Inferior parietal cortex (tissue), 1 donor: ENCODE measurements at regions not wholly inside any gene's neighbourhood (a gene's known extent, or its start where the extent isn't known, plus 50 kb on each side); places are given as distances from the start of the nearest gene placed in this dataset.
"Not testable (repeated sequence)": the region's sequence is repeated elsewhere in the genome, so short reads cannot be mapped to it uniquely, and the experiment has no call there.

Experiments
- DNase-seq: peaks from one replicate; pipeline ENCODE4 v3.0.0-alpha.2; 2016; ENCODE audit errors: extremely low spot score

GRCh38 chr19:41495589-41495988 lies 52.6 kb downstream of the ERICH4 start:
- no peak for DNase-seq

GRCh38 chr19:41499899-41500298 lies 56.9 kb downstream of the ERICH4 start:
- no peak for DNase-seq

DNA sequence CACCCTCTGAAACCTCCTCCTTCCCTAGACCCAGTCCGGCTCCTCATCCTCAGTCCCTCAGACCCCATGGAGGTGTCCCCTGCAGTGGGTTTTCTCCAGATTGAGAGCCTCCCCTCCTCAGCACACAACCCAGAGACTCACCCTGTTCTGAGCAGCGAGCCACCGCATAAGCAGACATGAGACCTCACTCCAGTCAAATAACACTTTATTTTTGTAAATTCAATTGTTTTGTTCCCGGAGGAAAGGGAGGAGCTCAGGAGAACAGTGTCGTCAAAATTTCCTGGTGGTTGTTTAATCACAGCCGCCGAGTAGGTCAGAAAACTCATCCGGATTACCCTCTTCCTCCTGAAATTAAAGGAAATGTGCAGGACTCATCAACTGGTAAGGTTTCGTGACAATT lies 57.5 kb downstream of the ERICH4 start:
- DNase-seq = no peak

GRCh38 chr19:41501854-41502253 lies 58.9 kb downstream of the ERICH4 start:
- no peak for DNase-seq

DNA sequence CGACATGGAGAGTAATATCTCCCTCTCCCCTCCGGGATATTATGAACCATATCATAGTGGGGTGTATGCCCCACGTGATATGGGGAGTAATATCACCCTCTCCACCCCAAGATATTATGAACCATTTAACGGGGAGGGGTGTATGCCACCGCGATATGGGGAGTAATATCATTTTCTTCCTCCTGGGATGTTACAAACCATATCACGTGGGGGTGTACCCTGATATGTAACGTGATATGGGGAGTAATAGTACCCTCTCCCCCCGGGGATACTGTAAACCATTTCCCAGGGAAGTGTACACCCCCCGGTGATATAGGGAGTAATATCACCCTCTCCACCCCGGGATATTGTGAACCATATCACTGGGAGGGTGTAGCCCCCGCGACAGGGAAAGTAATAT lies 62.1 kb downstream of the ERICH4 start:
- no peak for DNase-seq

- no peak for DNase-seq
These were observed 65.5 kb upstream of the CEACAM21 start for GRCh38 chr19:41510484-41510883.

DNA sequence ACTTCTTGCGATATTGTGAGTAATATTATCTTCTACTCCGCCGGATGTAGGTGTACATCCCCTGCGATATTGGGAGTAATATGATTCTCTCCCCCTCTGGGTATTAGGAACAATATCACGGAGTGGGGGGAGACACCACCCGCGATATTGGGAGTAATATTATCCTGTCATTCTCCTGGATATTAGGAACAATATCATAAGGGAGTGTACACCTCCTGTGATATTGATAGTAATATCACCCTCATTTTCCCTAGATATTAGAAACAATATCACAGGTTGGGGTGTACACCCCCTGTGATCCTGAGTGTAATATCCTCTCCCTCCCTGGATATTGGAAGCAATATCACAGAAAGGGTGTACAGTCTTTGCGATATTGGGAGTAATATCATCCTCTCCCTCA lies 64.3 kb upstream of the CEACAM21 start:
- no peak for DNase-seq

- no peak for DNase-seq
These were observed 60.8 kb upstream of the CEACAM21 start for GRCh38 chr19:41515015-41515652.

GRCh38 chr19:41516292-41517171 lies 59.4 kb upstream of the CEACAM21 start:
- not testable (repeated sequence) for DNase-seq

GRCh38 chr19:41518141-41518540 lies 57.8 kb upstream of the CEACAM21 start:
- no peak for DNase-seq

DNA sequence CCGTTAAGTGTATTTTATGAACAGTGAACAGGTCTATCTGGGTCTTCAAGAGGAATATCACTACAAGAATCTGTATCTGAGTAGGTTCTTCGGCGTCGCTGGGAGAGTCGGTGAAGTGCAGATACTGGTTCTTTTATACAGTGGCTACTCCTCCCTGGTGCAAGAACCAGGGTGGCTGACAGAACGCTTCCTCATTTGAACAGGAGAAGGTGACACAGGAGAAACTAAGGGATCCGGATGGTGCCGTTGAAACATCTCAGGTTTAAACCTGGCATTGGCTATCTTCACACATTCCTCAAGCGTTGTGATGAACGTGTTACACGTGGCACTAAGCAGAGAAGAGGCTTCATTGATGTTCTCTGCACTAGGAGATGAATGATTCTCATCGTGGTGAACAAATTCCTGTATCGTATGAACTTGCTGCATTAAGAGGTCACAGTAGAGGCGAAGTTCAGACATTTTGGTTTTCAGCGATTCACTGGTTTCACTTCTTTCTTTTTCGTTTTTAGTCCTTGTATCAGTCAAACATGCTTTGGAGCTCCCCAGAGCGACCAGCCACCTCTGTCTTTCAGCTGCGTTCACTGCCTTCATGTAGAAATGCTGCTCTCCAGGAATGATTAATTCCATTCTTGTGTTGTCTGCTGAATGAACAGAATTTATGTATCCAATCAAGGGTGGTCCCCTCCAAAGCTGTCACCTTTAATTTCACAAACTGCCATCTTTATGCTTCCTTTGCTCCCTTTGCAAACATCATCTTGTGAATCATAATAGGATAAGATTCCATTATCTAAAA lies 54.6 kb upstream of the CEACAM21 start:
- peak; percentile 2 for DNase-seq

DNA sequence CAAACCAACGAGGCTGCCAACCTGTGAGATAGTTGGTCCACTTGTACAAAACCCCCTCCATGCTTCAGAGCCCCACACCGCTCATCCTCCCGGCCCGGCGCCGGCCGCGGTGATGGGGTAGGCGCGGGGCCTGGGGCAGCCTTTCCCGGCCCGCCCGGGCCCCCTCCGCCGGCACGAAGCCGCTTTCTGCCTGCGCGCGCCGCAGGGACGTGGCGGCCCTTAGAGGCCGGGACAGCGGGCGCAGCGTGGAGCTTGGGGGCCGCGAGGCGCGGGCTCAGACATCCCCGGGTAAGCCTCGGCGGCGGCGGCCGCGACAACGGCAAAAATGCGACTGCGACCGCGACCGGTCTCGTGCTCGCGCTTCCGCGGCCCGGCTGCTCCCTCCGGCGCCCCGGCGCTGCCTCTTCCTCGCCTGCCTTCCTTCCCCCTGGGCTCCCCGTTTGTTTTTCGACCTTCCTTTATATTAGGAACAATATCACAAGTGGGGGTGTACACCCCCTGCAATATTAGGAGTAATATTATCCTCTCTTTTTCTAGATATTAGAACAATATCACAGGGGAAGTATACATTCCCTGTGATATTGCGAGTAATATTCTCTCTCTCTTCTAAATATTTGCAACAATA lies 53.9 kb upstream of the CEACAM21 start:
- no peak for DNase-seq

DNA sequence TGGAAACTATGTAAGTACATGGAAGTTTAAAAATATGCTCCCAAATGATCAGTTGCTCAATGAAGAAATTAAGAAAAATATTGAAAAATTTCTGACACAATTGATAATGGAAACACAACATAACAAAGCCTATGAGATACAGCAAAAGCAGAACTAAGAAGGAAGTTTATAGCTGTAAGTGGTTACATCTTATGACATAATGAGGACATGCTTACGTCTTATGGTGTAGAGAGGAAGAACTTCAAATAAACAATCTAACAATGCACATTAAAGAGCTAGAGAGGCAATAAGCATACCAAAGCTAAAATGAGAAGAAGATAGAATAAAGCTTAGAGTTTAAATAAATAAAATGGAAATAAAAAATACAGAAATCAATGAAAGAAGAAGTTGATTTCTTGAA lies 50.0 kb upstream of the CEACAM21 start:
- no peak for DNase-seq
